ENCODE measurements at regions not wholly inside any gene's neighbourhood (a gene's known extent, or its start where the extent isn't known, plus 50 kb on each side); places are given as distances from the start of the nearest gene placed in this dataset.

DNA sequence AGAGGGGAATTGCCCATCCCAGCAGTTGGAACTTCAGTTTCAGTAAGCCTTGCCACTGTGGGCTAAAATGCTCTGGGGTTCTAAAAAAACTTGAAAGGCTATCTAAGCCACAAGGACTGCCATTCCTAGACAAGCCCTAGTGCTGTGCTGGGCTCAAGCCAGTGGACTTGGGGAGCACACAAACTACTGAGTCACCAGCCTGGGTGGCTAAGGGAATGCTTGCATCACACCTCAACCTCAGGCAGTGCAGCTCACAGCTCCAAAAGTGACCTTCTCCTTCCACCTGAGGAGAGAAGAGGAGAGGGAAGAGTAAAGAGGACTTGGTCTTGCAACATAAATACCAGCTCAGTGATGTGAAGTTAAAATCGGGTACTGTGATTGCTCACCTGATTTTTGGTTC lies 116.7 kb upstream of the GLRA2 start:
- H3K9ac ChIP-seq (ENCODE audit: extremely low read depth, insufficient read length, low read length), result no peak overlapping the region
- no peak overlapping the region for H2AFZ ChIP-seq (ENCODE audit: low read length)
- H3K36me3 Mint-ChIP-seq (ENCODE audit: insufficient read depth in 1 of 3, low read depth in 3 of 3), result peaks cover 0 to 6% (median 0%) of the 10 kb centered on the region in 3 experiments; a peak in 3 of 7 replicates
- no peak overlapping the region for H3K4ac ChIP-seq (ENCODE audit: low read depth, low read length)
- no peaks in the 10 kb centered on the region for H3K23me2 ChIP-seq (ENCODE audit: insufficient read length, low read depth, low read length, poor library complexity, severe bottlenecking)
- H2BK20ac ChIP-seq (ENCODE audit: low read depth, low read length, poor library complexity, severe bottlenecking), result no peak overlapping the region
- no peak overlapping the region for H3K4me2 ChIP-seq (ENCODE audit: insufficient read depth, insufficient read length, low read length)
- TF ChIP-seq, protein P1, sequence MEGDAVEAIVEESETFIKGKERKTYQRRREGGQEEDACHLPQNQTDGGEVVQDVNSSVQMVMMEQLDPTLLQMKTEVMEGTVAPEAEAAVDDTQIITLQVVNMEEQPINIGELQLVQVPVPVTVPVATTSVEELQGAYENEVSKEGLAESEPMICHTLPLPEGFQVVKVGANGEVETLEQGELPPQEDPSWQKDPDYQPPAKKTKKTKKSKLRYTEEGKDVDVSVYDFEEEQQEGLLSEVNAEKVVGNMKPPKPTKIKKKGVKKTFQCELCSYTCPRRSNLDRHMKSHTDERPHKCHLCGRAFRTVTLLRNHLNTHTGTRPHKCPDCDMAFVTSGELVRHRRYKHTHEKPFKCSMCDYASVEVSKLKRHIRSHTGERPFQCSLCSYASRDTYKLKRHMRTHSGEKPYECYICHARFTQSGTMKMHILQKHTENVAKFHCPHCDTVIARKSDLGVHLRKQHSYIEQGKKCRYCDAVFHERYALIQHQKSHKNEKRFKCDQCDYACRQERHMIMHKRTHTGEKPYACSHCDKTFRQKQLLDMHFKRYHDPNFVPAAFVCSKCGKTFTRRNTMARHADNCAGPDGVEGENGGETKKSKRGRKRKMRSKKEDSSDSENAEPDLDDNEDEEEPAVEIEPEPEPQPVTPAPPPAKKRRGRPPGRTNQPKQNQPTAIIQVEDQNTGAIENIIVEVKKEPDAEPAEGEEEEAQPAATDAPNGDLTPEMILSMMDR (conservative IDR thresholded peaks at IDR 0.05), result no peak
- no peak overlapping the region for H3K14ac ChIP-seq (ENCODE audit: insufficient read depth, low read length)
- no peak overlapping the region for H2AK5ac ChIP-seq (ENCODE audit: insufficient read length, low read length)
- H3K9me3 ChIP-seq (ENCODE audit: control insufficient read depth, low read depth, low read length), result no peaks in the 10 kb centered on the region
- no CpG with 5 or more reads among the region's 1 CpG for WGBS (ENCODE audit: extremely low coverage, insufficient read length, low lambda C conversion rate)
- H3K9me3 Mint-ChIP-seq, result peaks cover 46 to 47% of the 10 kb centered on the region in 2 experiments
- no peaks in the 10 kb centered on the region for H3K79me1 ChIP-seq (ENCODE audit: insufficient read depth, low read depth, low read length, poor library complexity, severe bottlenecking)
- H3K23ac ChIP-seq (ENCODE audit: insufficient read length, low read depth, low read length), result no peak overlapping the region
- H3K4me1 ChIP-seq (ENCODE audit: insufficient read depth, low read length), result no peaks in the 10 kb centered on the region
- no peaks in the 10 kb centered on the region for H4K20me1 ChIP-seq (ENCODE audit: control insufficient read depth, insufficient read depth, insufficient read length)
- no peak overlapping the region for H3K27ac Mint-ChIP-seq
- H2BK15ac ChIP-seq (ENCODE audit: low read depth, low read length), result no peak overlapping the region
- H2BK12ac ChIP-seq (ENCODE audit: insufficient read length, low read depth, low read length), result no peak overlapping the region
- H3K27me3 ChIP-seq (ENCODE audit: insufficient read depth, low read length), result no peaks in the 10 kb centered on the region
- DNase-seq, result no peak
- no peak overlapping the region for H3K4me3 Mint-ChIP-seq
- no peak overlapping the region for H3K18ac ChIP-seq (ENCODE audit: insufficient read length, low read depth, low read length)
- no peak overlapping the region for H2BK5ac ChIP-seq (ENCODE audit: insufficient read length, low read length)
- H3K4me1 Mint-ChIP-seq, result no peaks in the 10 kb centered on the region
- no peak overlapping the region for H3K56ac ChIP-seq (ENCODE audit: insufficient read length, low read depth, low read length)
- H3K27ac ChIP-seq (ENCODE audit: insufficient read length, low read depth, low read length), result no peak overlapping the region
- no peak overlapping the region for H4K8ac ChIP-seq (replicated peaks; ENCODE audit: insufficient read length, low read depth, low read length)
- no peak overlapping the region for H4K91ac ChIP-seq (ENCODE audit: insufficient read length, low read depth, low read length)
- H2BK120ac ChIP-seq (ENCODE audit: low read depth, low read length, poor library complexity, severe bottlenecking), result no peak overlapping the region
- no peaks in the 10 kb centered on the region for H3K79me2 ChIP-seq (ENCODE audit: insufficient read depth, low read length)
- no peak overlapping the region for H3T11ph ChIP-seq (ENCODE audit: low read length)
- H3K27me3 Mint-ChIP-seq (ENCODE audit: low read depth), result no peaks in the 10 kb centered on the region
- no peak overlapping the region for H4K5ac ChIP-seq (ENCODE audit: insufficient read length, low read depth, low read length)
